Neuronal stem cell (in vitro differentiated cells): ENCODE measurements at regions not wholly inside any gene's neighbourhood (a gene's known extent, or its start where the extent isn't known, plus 50 kb on each side); places are given as distances from the start of the nearest gene placed in this dataset.
A peak's percentile ranks its signal among the peaks of the same experiment; 100 is the strongest.

Experiments used
- DNase-seq: peaks from one replicate; pipeline ENCODE4 v3.0.0-alpha.2; 2013; ENCODE audit warnings: low spot score
- H2AFZ ChIP-seq: one replicate; pipeline ENCODE4 v1.6.1; 2013; ENCODE audit warnings: mild to moderate bottlenecking, low read length, inconsistent platforms
- H2AK5ac ChIP-seq: 2 replicates; pipeline ENCODE4 v1.6.1; 2013; ENCODE audit warnings: low read depth, mild to moderate bottlenecking, inconsistent platforms, low read length, moderate library complexity, mixed read lengths
- H2BK120ac ChIP-seq: 2 replicates; pipeline ENCODE4 v1.6.1; 2013; ENCODE audit warnings: low read depth, mild to moderate bottlenecking, inconsistent platforms, low read length, moderate library complexity, mixed read lengths
- H2BK12ac ChIP-seq: one replicate; pipeline ENCODE4 v1.6.1; 2013; ENCODE audit warnings: low read length, inconsistent platforms
- H2BK15ac ChIP-seq: 2 replicates; pipeline ENCODE4 v1.6.1; 2013; ENCODE audit warnings: mild to moderate bottlenecking, low read length, inconsistent platforms, mixed read lengths
- H2BK5ac ChIP-seq: one replicate; pipeline ENCODE4 v1.6.1; 2013; ENCODE audit warnings: inconsistent platforms, mild to moderate bottlenecking, low read length, moderate library complexity
- H3K14ac ChIP-seq: one replicate; pipeline ENCODE4 v1.6.1; 2013; ENCODE audit warnings: low read length, inconsistent platforms
- H3K18ac ChIP-seq: 2 replicates; pipeline ENCODE4 v1.6.1; 2013; ENCODE audit warnings: low read length, inconsistent platforms
- H3K23ac ChIP-seq: 2 replicates; pipeline ENCODE4 v1.6.1; 2013; ENCODE audit warnings: low read depth, mild to moderate bottlenecking, mixed read lengths, low read length, inconsistent platforms; ENCODE audit not compliant: poor library complexity
- H3K27ac ChIP-seq: replicated peaks from 3 replicates; pipeline ENCODE4 v1.5.1; 2013; ENCODE audit warnings: low read length, inconsistent platforms
- H3K27me3 ChIP-seq, 3 experiments: 2 replicates each; pipeline ENCODE4 v1.6.1; 2013; ENCODE audit warnings: low read length in 3 of 3, mild to moderate bottlenecking in 2 of 3, inconsistent platforms in 1 of 3, low read depth in 1 of 3, mixed read lengths in 1 of 3, moderate library complexity in 1 of 3; ENCODE audit not compliant: control insufficient read depth in 3 of 3, insufficient read depth in 3 of 3
- H3K36me3 ChIP-seq, 2 donors: replicated peaks in 1 of 2; 2 replicates each; pipeline ENCODE4 v1.6.1; 2013; ENCODE audit warnings: low read length in 2 of 2; ENCODE audit not compliant: control insufficient read depth in 2 of 2, insufficient read depth in 2 of 2
- H3K4ac ChIP-seq: 2 replicates; pipeline ENCODE4 v1.6.1; 2013; ENCODE audit warnings: inconsistent platforms, mild to moderate bottlenecking, low read length, moderate library complexity
- H3K4me1 ChIP-seq, 2 donors: 1 replicate in 1 of 2; 2 replicates in 1 of 2; pipeline ENCODE4 v1.6.1; 2013; ENCODE audit warnings: low read length in 2 of 2, low read depth in 1 of 2; ENCODE audit not compliant: control insufficient read depth in 2 of 2, insufficient read depth in 1 of 2
- H3K4me2 ChIP-seq: one replicate; pipeline ENCODE4 v1.6.1; 2013; ENCODE audit warnings: mild to moderate bottlenecking, low read length, inconsistent platforms; ENCODE audit not compliant: insufficient read depth, poor library complexity, severe bottlenecking
- H3K4me3 ChIP-seq, 2 donors: 2 replicates each; pipeline ENCODE4 v1.5.1; 2013; ENCODE audit warnings: low read length in 2 of 2, mild to moderate bottlenecking in 2 of 2, inconsistent platforms in 1 of 2, moderate library complexity in 1 of 2
- H3K79me1 ChIP-seq: one replicate; pipeline ENCODE4 v1.6.1; 2013; ENCODE audit warnings: low read depth, mild to moderate bottlenecking, inconsistent platforms, low read length, moderate library complexity
- H3K9ac ChIP-seq: one replicate; pipeline ENCODE4 v1.6.1; 2013; ENCODE audit warnings: mild to moderate bottlenecking, low read depth, low read length, inconsistent platforms; ENCODE audit not compliant: poor library complexity
- H3K9me3 ChIP-seq, 2 donors: replicated peaks in 1 of 2; 2 replicates each; pipeline versions ENCODE3 to v1.6.1; 2013; ENCODE audit warnings: low read length in 2 of 2, mild to moderate bottlenecking in 2 of 2, inconsistent platforms in 1 of 2, low read depth in 1 of 2, mixed read lengths in 1 of 2, moderate library complexity in 1 of 2; ENCODE audit not compliant: control insufficient read depth in 2 of 2, insufficient read depth in 1 of 2
- H4K8ac ChIP-seq: one replicate; pipeline ENCODE4 v1.6.1; 2013; ENCODE audit warnings: low read depth, mild to moderate bottlenecking, inconsistent platforms, low read length, moderate library complexity
- H4K91ac ChIP-seq: one replicate; pipeline ENCODE4 v1.6.1; 2013; ENCODE audit warnings: low read length, low read depth, mild to moderate bottlenecking, inconsistent platforms; ENCODE audit not compliant: poor library complexity
- WGBS, 2 donors: extraction: QIAGEN DNeasy Blood & Tissue Kit; methylation state at CpG; one replicate each; pipeline ENCODE4 v1.1.7; 2013; ENCODE audit warnings: missing lambda C conversion rate in 2 of 2, mixed read lengths in 1 of 2; ENCODE audit not compliant: insufficient read length in 2 of 2, insufficient replicate concordance in 1 of 2; ENCODE audit errors: extremely low coverage in 2 of 2; 5-methylcytosine and 5-hydroxymethylcytosine counted together

GRCh38 chr2:195319112-195319460 is 337.9 kb upstream of the SLC39A10 start:
- no peak overlapping the region for H3K14ac ChIP-seq
- H2BK120ac ChIP-seq = no peak overlapping the region
- no peak overlapping the region for H3K18ac ChIP-seq
- no peaks in the 10 kb centered on the region for H3K4me1 ChIP-seq
- DNase-seq = no peak
- H2BK12ac ChIP-seq = no peak overlapping the region
- no peak overlapping the region for H4K8ac ChIP-seq
- no peak overlapping the region for H4K91ac ChIP-seq
- no peaks in the 10 kb centered on the region for H3K79me1 ChIP-seq
- no peak overlapping the region for H2BK15ac ChIP-seq
- H3K4ac ChIP-seq = no peak overlapping the region
- H3K9me3 ChIP-seq = no peaks in the 10 kb centered on the region
- WGBS, 2 donors = no CpG with 5 or more reads among the region's 3 CpGs
- H2AK5ac ChIP-seq = no peak overlapping the region
- no peak overlapping the region for H3K4me3 ChIP-seq
- no peaks in the 10 kb centered on the region for H3K27me3 ChIP-seq
- H2AFZ ChIP-seq = no peak overlapping the region
- no peaks in the 10 kb centered on the region for H3K36me3 ChIP-seq
- H3K9ac ChIP-seq = no peak overlapping the region
- H2BK5ac ChIP-seq = no peak overlapping the region
- H3K27ac ChIP-seq = no peak overlapping the region
- H3K4me2 ChIP-seq = no peak overlapping the region
- H3K23ac ChIP-seq = no peak overlapping the region

- Histone ChIP-seq H3K4me1 (no peaks in the 10 kb centered on the region), H3K4me2 (no peak overlapping the region), H2BK12ac (no peak overlapping the region), H2BK5ac (no peak overlapping the region), H4K91ac (no peak overlapping the region), H4K8ac (no peak overlapping the region), H2BK120ac (no peak overlapping the region), H2AK5ac (no peak overlapping the region), H2AFZ (no peak overlapping the region), H3K9me3 (no peaks in the 10 kb centered on the region), H3K36me3 (no peaks in the 10 kb centered on the region), H3K27ac (no peak overlapping the region), H2BK15ac (no peak overlapping the region), H3K18ac (no peak overlapping the region), H3K23ac (no peak overlapping the region), H3K79me1 (no peaks in the 10 kb centered on the region), H3K4ac (no peak overlapping the region), H3K14ac (no peak overlapping the region), H3K4me3 (no peak overlapping the region), H3K9ac (no peak overlapping the region), H3K27me3 (no peaks in the 10 kb centered on the region)
- no CpG with 5 or more reads among the region's 2 CpGs for WGBS, 2 donors
- peak; percentile 36 for DNase-seq
Observed at GRCh38 chr2:195318440-195319111, 338.4 kb upstream of the SLC39A10 start.

- no peaks in the 10 kb centered on the region for H3K36me3 ChIP-seq
- no peak overlapping the region for H2BK5ac ChIP-seq
- no peak overlapping the region for H3K14ac ChIP-seq
- no peak overlapping the region for H2BK15ac ChIP-seq
- no peak overlapping the region for H2BK120ac ChIP-seq
- no peak overlapping the region for H2BK12ac ChIP-seq
- no peak overlapping the region for H3K23ac ChIP-seq
- H3K9ac ChIP-seq = no peak overlapping the region
- H3K4me3 ChIP-seq = no peak overlapping the region
- no peaks in the 10 kb centered on the region for H3K27me3 ChIP-seq
- no CpG with 5 or more reads among the region's 3 CpGs for WGBS, 2 donors
- H3K4me2 ChIP-seq = no peak overlapping the region
- no peak overlapping the region for H3K27ac ChIP-seq
- H2AFZ ChIP-seq = no peak overlapping the region
- no peak overlapping the region for H2AK5ac ChIP-seq
- no peak overlapping the region for H3K18ac ChIP-seq
- H4K91ac ChIP-seq = no peak overlapping the region
- no peaks in the 10 kb centered on the region for H3K4me1 ChIP-seq
- H4K8ac ChIP-seq = no peak overlapping the region
- H3K4ac ChIP-seq = no peak overlapping the region
- H3K79me1 ChIP-seq = no peaks in the 10 kb centered on the region
- no peaks in the 10 kb centered on the region for H3K9me3 ChIP-seq
- no peak for DNase-seq
Observed at GRCh38 chr2:195317550-195317949, 339.5 kb upstream of the SLC39A10 start.

GRCh38 chr2:195316486-195316885 is 340.5 kb upstream of the SLC39A10 start:
- Histone ChIP-seq H3K23ac (no peak overlapping the region), H3K4me1 (no peaks in the 10 kb centered on the region), H3K9ac (no peak overlapping the region), H3K4me2 (no peak overlapping the region), H4K91ac (no peak overlapping the region), H3K18ac (no peak overlapping the region), H3K4me3 (no peak overlapping the region), H3K14ac (no peak overlapping the region), H2AFZ (no peak overlapping the region), H3K27me3 (no peaks in the 10 kb centered on the region), H2BK5ac (no peak overlapping the region), H2BK15ac (no peak overlapping the region), H3K27ac (no peak overlapping the region), H2BK12ac (no peak overlapping the region), H3K4ac (no peak overlapping the region), H2AK5ac (no peak overlapping the region), H3K9me3 (no peaks in the 10 kb centered on the region), H3K79me1 (no peaks in the 10 kb centered on the region), H4K8ac (no peak overlapping the region), H2BK120ac (no peak overlapping the region), H3K36me3 (no peaks in the 10 kb centered on the region)
- DNase-seq = no peak
